H1 (cell line): ENCODE measurements at regions not wholly inside any gene's neighbourhood (a gene's known extent, or its start where the extent isn't known, plus 50 kb on each side); places are given as distances from the start of the nearest gene placed in this dataset.

Source experiments
- CTCF ChIA-PET: fragments of 300-600 bp; sonication (Branson Sonifier 250); formaldehyde crosslinking; loops from one replicate; lab custom pipeline; 2021; ENCODE audit not compliant: partially characterized antibody; lab: Charles Lee
- POLR2A ChIA-PET: fragments of 300-600 bp; sonication (Branson Sonifier 250); formaldehyde crosslinking; loops from one replicate; lab custom pipeline; 2021; ENCODE audit warnings: inconsistent platforms; ENCODE audit not compliant: partially characterized antibody; lab: Charles Lee
- DNase-seq, 2 experiments: peaks; one replicate each; pipeline versions ENCODE4 v3.0.0 to v3.0.0-alpha.2; 2010 to 2022; ENCODE audit warnings: low spot score in 2 of 2, low read depth in 1 of 2, mixed read lengths in 1 of 2
- FAIRE-seq: peaks from 2 replicates; lab custom pipeline; 2011; peaks lifted over from hg19 to GRCh38; lab: Jason Lieb, UNC
- H2AFZ ChIP-seq: 2 replicates; pipeline ENCODE4 v1.8.1; 2012; ENCODE audit warnings: low read length, inconsistent platforms
- H2AK5ac ChIP-seq: 2 replicates; pipeline ENCODE4 v1.6.1; 2013; ENCODE audit warnings: low read depth, low read length
- H2BK120ac ChIP-seq: replicated peaks from 2 replicates; pipeline ENCODE3; 2013; ENCODE audit warnings: low read depth, low read length, inconsistent platforms
- H2BK12ac ChIP-seq: 2 replicates; pipeline ENCODE4 v1.6.1; 2013; ENCODE audit warnings: low read depth, low read length
- H2BK15ac ChIP-seq: 2 replicates; pipeline ENCODE4 v1.6.1; 2013; ENCODE audit warnings: low read length
- H2BK20ac ChIP-seq: 2 replicates; pipeline ENCODE4 v1.6.1; 2013; ENCODE audit warnings: low read length
- H2BK5ac ChIP-seq: 2 replicates; pipeline ENCODE4 v1.6.1; 2013; ENCODE audit warnings: low read depth, low read length
- H3K14ac ChIP-seq: 2 replicates; pipeline ENCODE4 v1.6.1; 2013; ENCODE audit warnings: inconsistent platforms; ENCODE audit not compliant: insufficient read length
- H3K18ac ChIP-seq: 2 replicates; pipeline ENCODE4 v1.6.1; 2013; ENCODE audit warnings: low read length; ENCODE audit errors: extremely low read depth
- H3K23ac ChIP-seq: 2 replicates; pipeline ENCODE4 v1.6.1; 2013; ENCODE audit warnings: inconsistent platforms; ENCODE audit not compliant: insufficient read length
- H3K23me2 ChIP-seq: 2 replicates; pipeline ENCODE4 v1.6.1; 2013; ENCODE audit warnings: low read depth, low read length
- H3K27ac ChIP-seq: 2 replicates; pipeline ENCODE4 v1.6.1; 2011; ENCODE audit warnings: low read depth, low read length, inconsistent platforms
- H3K27me3 ChIP-seq, 4 experiments: replicated peaks in 1 of 4; 1 replicate in 1 of 4; 2 replicates in 3 of 4; pipeline versions ENCODE4 v1.6.1 to v1.8.1; 2011 to 2013; ENCODE audit warnings: low read length in 3 of 4, mild to moderate bottlenecking in 3 of 4, inconsistent platforms in 2 of 4, mixed read lengths in 2 of 4, moderate library complexity in 1 of 4; ENCODE audit not compliant: control insufficient read depth in 3 of 4, insufficient read depth in 3 of 4; ENCODE audit errors: extremely low read depth in 1 of 4
- H3K36me3 ChIP-seq, 4 experiments: 2 replicates each; pipeline versions ENCODE4 v1.6.1 to v1.8.1; 2011 to 2013; ENCODE audit warnings: mild to moderate bottlenecking in 4 of 4, low read length in 3 of 4, moderate library complexity in 2 of 4, control low read depth in 1 of 4, inconsistent platforms in 1 of 4; ENCODE audit not compliant: insufficient read depth in 4 of 4, control insufficient read depth in 2 of 4
- H3K4ac ChIP-seq: replicated peaks from 2 replicates; pipeline ENCODE3; 2013; ENCODE audit warnings: low read length, low read depth, mixed read lengths, inconsistent platforms; ENCODE audit not compliant: insufficient read length
- H3K4me1 ChIP-seq, 4 experiments: replicated peaks in 1 of 4; 1 replicate in 1 of 4; 2 replicates in 3 of 4; pipeline versions ENCODE4 v1.6.1 to v1.8.1; 2011 to 2013; ENCODE audit warnings: low read length in 3 of 4, inconsistent platforms in 2 of 4, mixed read lengths in 1 of 4; ENCODE audit not compliant: insufficient read depth in 4 of 4, control insufficient read depth in 3 of 4
- H3K4me2 ChIP-seq, 2 experiments: 2 replicates each; pipeline versions ENCODE4 v1.6.1 to v1.8.1; 2011 to 2013; ENCODE audit warnings: low read depth in 2 of 2, low read length in 2 of 2, control low read depth in 1 of 2, inconsistent platforms in 1 of 2, mild to moderate bottlenecking in 1 of 2; ENCODE audit not compliant: insufficient read depth in 1 of 2
- H3K4me3 ChIP-seq, 4 experiments: fragments of 200-600, 300-600 bp in 1 of 4; sonication (generic), shearing (Covaris generic), sonication (Bioruptor Twin) in 1 of 4; 2 replicates each; pipeline versions ENCODE4 v1.5.1 to v1.8.1; 2011 to 2016; ENCODE audit warnings: low read length in 4 of 4, low read depth in 3 of 4, control low read depth in 2 of 4, inconsistent platforms in 2 of 4, mild to moderate bottlenecking in 2 of 4, mixed read lengths in 1 of 4, moderate library complexity in 1 of 4; ENCODE audit not compliant: insufficient read depth in 2 of 4; ENCODE audit errors: extremely low read depth in 1 of 4
- H3K56ac ChIP-seq: replicated peaks from 2 replicates; pipeline ENCODE3; 2013; ENCODE audit warnings: low read depth, mild to moderate bottlenecking, mixed read lengths, low read length, inconsistent platforms; ENCODE audit not compliant: insufficient read length
- H3K79me1 ChIP-seq: 2 replicates; pipeline ENCODE4 v1.6.1; 2013; ENCODE audit warnings: low read depth, low read length, control low read depth
- H3K79me2 ChIP-seq, 2 experiments: 2 replicates each; pipeline versions ENCODE4 v1.6.1 to v1.8.1; 2012 to 2013; ENCODE audit warnings: low read length in 2 of 2, mild to moderate bottlenecking in 2 of 2, inconsistent platforms in 1 of 2; ENCODE audit not compliant: insufficient read depth in 2 of 2, control insufficient read depth in 1 of 2
- H3K9ac ChIP-seq, 4 experiments: replicated peaks in 1 of 4; 1 replicate in 1 of 4; 2 replicates in 3 of 4; pipeline versions ENCODE4 v1.6.1 to v1.8.1; 2011 to 2013; ENCODE audit warnings: low read depth in 3 of 4, low read length in 3 of 4, control low read depth in 2 of 4, mild to moderate bottlenecking in 2 of 4, moderate library complexity in 2 of 4, inconsistent platforms in 1 of 4; ENCODE audit errors: extremely low read depth in 1 of 4
- H3K9me3 ChIP-seq, 2 experiments: 2 replicates each; pipeline versions ENCODE4 v1.6.1 to v1.8.1; 2012 to 2013; ENCODE audit warnings: mild to moderate bottlenecking in 2 of 2, moderate library complexity in 2 of 2, control low read depth in 1 of 2, inconsistent platforms in 1 of 2, low read depth in 1 of 2, low read length in 1 of 2, mixed read lengths in 1 of 2; ENCODE audit not compliant: insufficient read depth in 2 of 2
- H4K20me1 ChIP-seq, 2 experiments: replicated peaks in 1 of 2; 2 replicates each; pipeline versions ENCODE3 to v1.8.1; 2011 to 2013; ENCODE audit warnings: inconsistent platforms in 2 of 2, low read length in 2 of 2, mild to moderate bottlenecking in 1 of 2; ENCODE audit not compliant: insufficient read depth in 2 of 2, control insufficient read depth in 1 of 2
- H4K5ac ChIP-seq: 2 replicates; pipeline ENCODE4 v1.6.1; 2013; ENCODE audit warnings: low read length, low read depth, mixed read lengths, inconsistent platforms; ENCODE audit not compliant: insufficient read length
- H4K8ac ChIP-seq: 2 replicates; pipeline ENCODE4 v1.8.0; 2013; ENCODE audit warnings: mild to moderate bottlenecking, moderate library complexity, low read length, inconsistent platforms; ENCODE audit not compliant: insufficient read depth; ENCODE audit errors: extremely low read depth
- H4K91ac ChIP-seq: replicated peaks from 2 replicates; pipeline ENCODE3; 2013; ENCODE audit warnings: low read length, mixed read lengths, inconsistent platforms; ENCODE audit not compliant: insufficient read length
- EGR1 ChIP-seq: IDR thresholded peaks from 2 replicates; pipeline ENCODE4 v1.6.1; 2011; ENCODE audit warnings: low read depth, low read length, borderline replicate concordance
- EP300 ChIP-seq, 2 experiments: IDR thresholded peaks; 1 replicate in 1 of 2; 2 replicates in 1 of 2; pipeline ENCODE4 v1.6.1; 2011 to 2012; ENCODE audit warnings: low read depth in 2 of 2, low read length in 2 of 2, mild to moderate bottlenecking in 2 of 2, borderline replicate concordance in 1 of 2, inconsistent platforms in 1 of 2, moderate library complexity in 1 of 2
- EZH2 ChIP-seq: fragments of 200-600 bp; sonication (generic); IDR thresholded peaks from 2 replicates; pipeline ENCODE4 v1.7.1; 2012; ENCODE audit warnings: low read depth, mild to moderate bottlenecking, moderate library complexity, low read length, inconsistent platforms; ENCODE audit not compliant: severe bottlenecking
- FOSL1 ChIP-seq: IDR thresholded peaks from 2 replicates; pipeline ENCODE4 v1.6.1; 2011; ENCODE audit warnings: mild to moderate bottlenecking, low read depth, low read length, moderate library complexity; ENCODE audit not compliant: insufficient read depth
- NANOG ChIP-seq: IDR thresholded peaks from 2 replicates; pipeline ENCODE4 v1.6.1; 2011; ENCODE audit warnings: low read length, low read depth, mild to moderate bottlenecking, inconsistent platforms; ENCODE audit not compliant: insufficient read depth, poor library complexity, severe bottlenecking
- PHF8 ChIP-seq: fragments of 200-600 bp; sonication (generic); conservative IDR thresholded peaks from 2 replicates; pipeline ENCODE4 v1.7.1; 2012; ENCODE audit warnings: low read depth, mild to moderate bottlenecking, inconsistent platforms, low read length, moderate library complexity
- POLR2A ChIP-seq, 2 experiments: IDR thresholded peaks; 1 replicate in 1 of 2; 2 replicates in 1 of 2; pipeline ENCODE4 v1.6.1; 2011; ENCODE audit warnings: low read depth in 2 of 2, low read length in 2 of 2, mild to moderate bottlenecking in 2 of 2; ENCODE audit errors: control extremely low read depth in 1 of 2
- RAD21 ChIP-seq, 2 experiments: IDR thresholded peaks in 1 of 2; conservative IDR thresholded peaks in 1 of 2; 2 replicates each; pipeline ENCODE4 v1.6.1; 2011; ENCODE audit warnings: low read depth in 2 of 2, low read length in 2 of 2, improper control_type of control experiment in 1 of 2, inconsistent platforms in 1 of 2, mild to moderate bottlenecking in 1 of 2, moderate library complexity in 1 of 2
- RNF2 ChIP-seq: fragments of 200-900, 300-1000 bp; sonication (generic); IDR thresholded peaks from 2 replicates; pipeline ENCODE4 v1.7.1; 2016; ENCODE audit warnings: borderline replicate concordance, low read depth, mild to moderate bottlenecking, antibody characterized with exemption, low read length; ENCODE audit not compliant: poor library complexity, severe bottlenecking; ENCODE audit errors: missing control alignments
- SIRT6 ChIP-seq: IDR thresholded peaks from one replicate; pipeline ENCODE4 v1.7.1; 2012; ENCODE audit warnings: low read length, inconsistent platforms
- TEAD4 ChIP-seq: IDR thresholded peaks from 2 replicates; pipeline ENCODE4 v1.6.1; 2012; ENCODE audit warnings: low read depth, low read length, inconsistent platforms, mixed read lengths
- WGBS, 2 experiments: shearing (Covaris generic) in 1 of 2; methylation state at CpG; one replicate each; pipeline versions ENCODE4 v1.1.6 to v1.1.7; 2013 to 2015; ENCODE audit warnings: low lambda C conversion rate in 2 of 2, mixed read lengths in 2 of 2, inconsistent platforms in 1 of 2, low coverage in 1 of 2, missing lambda C conversion rate in 1 of 2; ENCODE audit not compliant: insufficient replicate concordance in 2 of 2, insufficient coverage in 1 of 2, insufficient read length in 1 of 2; ENCODE audit errors: extremely low coverage in 1 of 2, missing lambda C conversion rate in 1 of 2; 5-methylcytosine and 5-hydroxymethylcytosine counted together
- TF ChIP-seq, protein P1 (sequence below): IDR thresholded peaks from 2 replicates; pipeline ENCODE4 v1.6.1; 2011; ENCODE audit warnings: low read depth, mild to moderate bottlenecking, low read length; ENCODE audit not compliant: insufficient read depth

DNA sequence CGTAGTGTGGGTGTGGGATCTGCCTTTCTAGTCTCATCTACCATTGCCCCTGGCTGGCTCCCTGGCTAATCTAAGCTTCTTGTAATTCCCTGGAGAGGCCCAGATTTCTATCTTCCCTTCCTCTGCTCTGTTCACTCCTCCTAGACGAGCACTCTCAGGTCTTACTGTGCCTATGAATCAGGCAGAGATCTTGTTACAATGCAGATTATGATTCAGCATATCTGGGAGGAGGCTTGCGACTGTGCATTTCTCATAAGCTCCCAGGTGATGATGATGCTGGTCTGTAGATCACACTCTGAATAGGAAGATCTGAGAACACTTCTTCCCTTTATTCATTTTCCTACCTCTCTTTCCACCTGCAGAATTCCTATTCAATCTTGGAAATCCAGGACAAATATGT lies 200.1 kb downstream of the CBLN1 start:
- TF ChIP-seq TEAD4 (no peak), RNF2 (no peak), NANOG (no peak), EP300 (IDR thresholded peaks at IDR 0.05; ENCODE audit: borderline replicate concordance in 1 of 2, low read depth in 2 of 2, low read length in 2 of 2) (no peak), SIRT6 (no peak), PHF8 (no peak), RAD21 (IDR thresholded peaks at IDR 0.05 in 1 of 2, conservative IDR thresholded peaks at IDR 0.05 in 1 of 2; ENCODE audit: low read depth in 2 of 2, low read length in 2 of 2) (no peak), POLR2A (IDR thresholded peaks at IDR 0.05; ENCODE audit: control extremely low read depth in 1 of 2, low read depth in 2 of 2, low read length in 2 of 2) (no peak), EGR1 (no peak), EZH2 (no peak), FOSL1 (no peak)
- TF ChIP-seq, protein P1, sequence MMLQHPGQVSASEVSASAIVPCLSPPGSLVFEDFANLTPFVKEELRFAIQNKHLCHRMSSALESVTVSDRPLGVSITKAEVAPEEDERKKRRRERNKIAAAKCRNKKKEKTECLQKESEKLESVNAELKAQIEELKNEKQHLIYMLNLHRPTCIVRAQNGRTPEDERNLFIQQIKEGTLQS = no peak
- CTCF ChIA-PET = interaction anchor here (1.7 kb wide), 1 partner anchor 9 kb away, joined by 4 read pairs; no protein-coding TSS in a partner anchor
- no peak overlapping the region for H4K8ac ChIP-seq

More for the DNA sequence above, 200.1 kb downstream of the CBLN1 start:
- Histone ChIP-seq H3K14ac (no peak overlapping the region), H2AFZ (0 out of 2 replicates have a peak overlapping the region, but pooled peaks have one; percentile 3), H2BK20ac (no peak overlapping the region), H3K23me2 (no peaks in the 10 kb centered on the region), H3K9ac (no peak overlapping the region), H3K27me3 (no peaks in the 10 kb centered on the region), H3K27ac (no peak overlapping the region), H4K5ac (no peak overlapping the region), H3K4me3 (no peak overlapping the region), H3K9me3 (peaks cover 10 to 13% of the 10 kb centered on the region in 2 experiments), H4K91ac (no peak overlapping the region), H3K36me3 (no peaks in the 10 kb centered on the region; a peak in 1 of 8 replicates), H3K4me1 (no peaks in the 10 kb centered on the region), H3K79me1 (no peaks in the 10 kb centered on the region), H3K23ac (no peak overlapping the region), H3K18ac (no peak overlapping the region), H2AK5ac (no peak overlapping the region), H2BK15ac (no peak overlapping the region), H3K56ac (no peak overlapping the region), H3K79me2 (no peaks in the 10 kb centered on the region), H4K20me1 (no peaks in the 10 kb centered on the region), H3K4ac (no peak overlapping the region), H2BK5ac (no peak overlapping the region), H2BK120ac (no peak overlapping the region), H3K4me2 (no peak overlapping the region), H2BK12ac (no peak overlapping the region)
- DNase-seq (no peak), FAIRE-seq (no peak)
- POLR2A ChIA-PET = no interaction called here
- WGBS, 2 experiments = 88% methylated on average over 3 of the region's 3 CpGs; no CpG with 5 or more reads in 1 of the 2 experiments
